Pancreas (tissue), 10 donors: ENCODE measurements at regions not wholly inside any gene's neighbourhood (a gene's known extent, or its start where the extent isn't known, plus 50 kb on each side); places are given as distances from the start of the nearest gene placed in this dataset.

Experiments
- ATAC-seq, 4 donors: fragments of 200-7000 bp; cut with Tn5 transposase; one replicate each; pipeline versions ENCODE4 v1.8.0 to v1.9.1; 2020; ENCODE audit warnings: mild to moderate bottlenecking in 4 of 4, moderate library complexity in 4 of 4
- DNase-seq, 6 donors: peaks; one replicate each; pipeline ENCODE4 v3.0.0-alpha.2; 2020
- FAIRE-seq: peaks from 2 replicates; lab custom pipeline; 2012; peaks lifted over from hg19 to GRCh38; lab: Jason Lieb, UNC
- H3K27ac ChIP-seq, 4 donors: fragments of 200-600 bp; sonication (generic); 1 replicate in 3 of 4; 2 replicates in 1 of 4; pipeline versions ENCODE4 v1.5.0 to v1.8.0; 2020
- H3K27me3 ChIP-seq, 4 donors: fragments of 200-600 bp; one replicate each; pipeline ENCODE4 v1.8.0; 2021
- H3K36me3 ChIP-seq, 3 donors: fragments of 200-600 bp; sonication (generic) in 1 of 3; one replicate each; pipeline versions ENCODE4 v1.5.0 to v1.8.0; 2020 to 2021
- H3K4me1 ChIP-seq, 3 donors: fragments of 200-600 bp; one replicate each; pipeline ENCODE4 v1.8.0; 2021
- H3K4me3 ChIP-seq, 4 donors: fragments of 200-600 bp; sonication (generic) in 2 of 4; one replicate each; pipeline versions ENCODE4 v1.5.0 to v1.8.0; 2020 to 2021
- H3K9me3 ChIP-seq, 4 donors: fragments of 200-600 bp; one replicate each; pipeline ENCODE4 v1.8.0; 2021
- CTCF ChIP-seq, 4 donors: fragments of 200-600 bp; sonication (generic) in 3 of 4; IDR thresholded peaks; one replicate each; pipeline versions ENCODE4 v1.5.0 to v1.8.0; 2021; ENCODE audit warnings: antibody characterized with exemption in 4 of 4
- WGBS, 2 donors: extraction: QIAGEN DNeasy Blood & Tissue Kit; methylation state at CpG; one replicate each; pipeline ENCODE4 v1.1.7; 2013; 5-methylcytosine and 5-hydroxymethylcytosine counted together
- intact Hi-C, 3 donors: fragments of 100-400 bp; cut with DNase I; formaldehyde crosslinking; loops; one replicate each; pipeline versions ENCODE4 v1.11.1 to v1.14.2; 2022
- donor health status: healthy with polysubstance abuse.
- donor health status: DM: no; HTN: no; CAD: no; lungs with moderate emphysema.
- donor health status: DM: no; HTN: no; CAD: no.
- donor health status: control.
- donor health status: control.
- donor health status: Bipolar disorder and iron deficiency.
- donor health status: DM: yes; HTN: yes; CAD: no.
- donor health status: DM: no; HTN: no; CAD: no.
- donor health status: DM: no; HTN: no; CAD: no.
- donor health status: DM: yes; HTN: yes; CAD: no.

DNA sequence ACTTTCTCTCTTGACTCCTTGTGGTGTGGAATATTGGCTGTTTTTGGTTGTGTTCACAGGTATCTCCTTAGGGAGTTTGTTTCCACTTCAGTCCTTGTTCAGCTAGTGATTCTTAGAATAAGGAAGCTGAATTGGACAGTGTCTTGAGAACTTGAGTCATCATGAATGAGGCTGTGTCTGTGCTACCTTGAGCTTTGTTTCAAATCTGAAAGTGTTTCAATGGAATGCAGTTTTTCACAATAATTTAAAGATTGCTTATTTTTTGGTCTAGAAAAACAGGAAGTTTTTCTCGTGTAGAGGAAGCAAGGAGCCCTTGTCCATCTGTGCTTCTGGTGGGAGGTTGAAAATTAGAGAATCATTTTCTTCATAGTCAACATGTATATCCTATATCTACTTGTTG lies 76.5 kb downstream of the ZNF518B start:
- intact Hi-C loops = no loop called here
- H3K9me3 ChIP-seq = no peaks in the 10 kb centered on the region
- 0% methylated on average over 1 of the region's 1 CpG for WGBS, 2 donors
- H3K36me3 ChIP-seq = no peaks in the 10 kb centered on the region
- no peak for DNase-seq
- FAIRE-seq = no peak
- H3K27ac ChIP-seq = no peak overlapping the region
- no peak overlapping the region for H3K4me3 ChIP-seq
- TF ChIP-seq CTCF (IDR thresholded peaks at IDR 0.05) = no peak
- no peaks in the 10 kb centered on the region for H3K4me1 ChIP-seq
- H3K27me3 ChIP-seq = no peaks in the 10 kb centered on the region
- no peak for ATAC-seq

DNA sequence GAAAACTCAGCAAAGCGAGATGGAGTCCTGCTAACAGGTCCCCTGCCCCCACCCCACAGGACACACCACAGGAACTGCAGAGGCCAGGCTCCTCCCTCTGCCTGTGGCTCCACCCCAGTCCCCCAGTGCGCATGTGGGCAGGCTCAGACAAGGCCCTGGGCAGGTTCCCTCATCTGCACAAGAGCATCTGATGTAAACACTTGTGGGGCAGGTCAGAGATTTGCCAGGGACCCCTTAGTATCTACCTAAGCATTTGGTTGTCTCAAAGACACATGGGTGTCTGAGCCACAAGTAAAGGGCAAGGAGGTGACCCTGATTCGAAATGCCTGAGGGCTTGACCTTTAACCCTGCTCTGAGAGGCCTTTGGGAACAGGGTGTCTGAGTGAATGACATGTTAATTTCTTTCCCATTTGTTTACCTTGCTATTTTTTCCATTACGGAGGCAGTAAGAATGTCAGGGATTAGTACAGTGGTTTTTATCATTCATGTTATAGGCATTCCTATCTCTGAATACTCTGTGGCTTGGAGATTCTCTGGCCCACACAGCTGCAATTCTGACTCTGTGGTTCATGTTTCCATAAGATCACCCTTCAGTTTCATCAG lies 85.3 kb downstream of the ZNF518B start:
- Histone ChIP-seq H3K4me3 (no peak overlapping the region), H3K27ac (no peak overlapping the region), H3K36me3 (no peaks in the 10 kb centered on the region), H3K4me1 (no peaks in the 10 kb centered on the region), H3K9me3 (no peaks in the 10 kb centered on the region), H3K27me3 (no peaks in the 10 kb centered on the region)
- FAIRE-seq (no peak), ATAC-seq (no peak), DNase-seq (no peak)
- TF ChIP-seq CTCF (IDR thresholded peaks at IDR 0.05) = no peak
- WGBS, 2 donors = 51 to 57% methylated on average over 4 of the region's 4 CpGs
- intact Hi-C loops = no loop called here

- Histone ChIP-seq H3K27me3 (no peaks in the 10 kb centered on the region), H3K4me1 (no peaks in the 10 kb centered on the region), H3K9me3 (no peaks in the 10 kb centered on the region), H3K27ac (no peak overlapping the region), H3K36me3 (no peaks in the 10 kb centered on the region), H3K4me3 (no peak overlapping the region)
- no peak for ATAC-seq
- no peak for FAIRE-seq
- no peak for TF ChIP-seq CTCF (IDR thresholded peaks at IDR 0.05)
- DNase-seq = no peak
- intact Hi-C loops = no loop called here
- 50 to 54% methylated on average over 5 of the region's 5 CpGs for WGBS, 2 donors
Observed at GRCh38 chr4:10371121-10371520, 86.1 kb downstream of the ZNF518B start.

DNA sequence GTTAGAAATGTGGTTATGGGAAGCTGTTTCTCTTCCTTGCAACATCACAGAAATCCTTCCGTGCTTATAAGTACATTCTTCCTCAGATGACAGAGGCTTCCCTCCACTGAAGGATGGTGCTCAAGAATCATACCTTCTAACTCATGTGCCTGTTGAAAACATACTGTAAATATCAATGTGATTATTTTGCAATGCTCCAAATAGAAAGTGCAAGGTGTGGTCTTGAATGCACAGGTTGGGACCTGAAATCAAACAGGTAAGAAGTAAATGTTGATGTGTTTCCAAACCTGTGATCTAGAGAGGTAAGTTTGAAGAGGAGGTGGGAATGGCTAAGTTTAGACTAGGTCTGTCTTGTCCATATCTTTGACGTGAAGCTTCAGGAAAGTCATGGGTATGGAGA lies 87.7 kb downstream of the ZNF518B start:
- no peak for TF ChIP-seq CTCF (IDR thresholded peaks at IDR 0.05)
- H3K36me3 ChIP-seq = no peaks in the 10 kb centered on the region
- WGBS, 2 donors = 61 to 72% methylated on average over 2 of the region's 2 CpGs
- H3K4me3 ChIP-seq = no peak overlapping the region
- no peaks in the 10 kb centered on the region for H3K27me3 ChIP-seq
- H3K4me1 ChIP-seq = no peaks in the 10 kb centered on the region
- intact Hi-C loops = no loop called here
- ATAC-seq (no peak), FAIRE-seq (no peak), DNase-seq (no peak)
- H3K9me3 ChIP-seq = no peaks in the 10 kb centered on the region
- no peak overlapping the region for H3K27ac ChIP-seq

DNA sequence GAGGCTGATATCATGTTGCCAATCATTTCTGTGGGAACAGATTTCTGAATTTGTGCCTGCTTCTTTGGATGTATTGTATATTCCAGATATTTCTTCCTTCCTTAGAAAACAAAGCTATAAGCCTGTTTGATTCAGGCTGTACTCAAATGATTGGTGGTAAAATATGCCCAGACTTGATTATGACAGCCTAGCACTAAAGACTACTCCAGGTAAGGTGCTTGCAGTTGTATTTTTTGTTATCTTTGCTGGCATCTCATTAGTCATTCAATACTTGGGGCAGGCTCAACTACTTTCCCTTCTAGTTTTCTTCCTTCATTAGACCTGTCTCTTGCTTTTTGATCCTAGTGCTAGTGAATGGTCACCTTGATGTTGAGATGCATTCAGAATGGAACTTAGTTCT lies 90.6 kb downstream of the ZNF518B start:
- TF ChIP-seq CTCF (IDR thresholded peaks at IDR 0.05) = no peak
- no peak overlapping the region for H3K27ac ChIP-seq
- FAIRE-seq = no peak
- no peaks in the 10 kb centered on the region for H3K4me1 ChIP-seq
- intact Hi-C loops = no loop called here
- H3K4me3 ChIP-seq = no peak overlapping the region
- ATAC-seq = no peak
- H3K36me3 ChIP-seq = no peaks in the 10 kb centered on the region
- DNase-seq = no peak
- no peaks in the 10 kb centered on the region for H3K27me3 ChIP-seq
- no peaks in the 10 kb centered on the region for H3K9me3 ChIP-seq
